Globus pallidus (tissue), 1 donor: ENCODE measurements at regions not wholly inside any gene's neighbourhood (a gene's known extent, or its start where the extent isn't known, plus 50 kb on each side); places are given as distances from the start of the nearest gene placed in this dataset.
"Not testable (repeated sequence)": the region's sequence is repeated elsewhere in the genome, so short reads cannot be mapped to it uniquely, and the experiment has no call there.

Source experiments
- DNase-seq: peaks from one replicate; pipeline ENCODE4 v3.0.0-alpha.2; 2015; ENCODE audit warnings: low spot score

GRCh38 chr9:138174954-138175353 is 297.4 kb downstream of the CACNA1B start:
- DNase-seq = not testable (repeated sequence)

- DNase-seq = not testable (repeated sequence)
Measured at GRCh38 chr9:138175354-138175753, 297.8 kb downstream of the CACNA1B start.

GRCh38 chr9:138177091-138177490 is 299.5 kb downstream of the CACNA1B start:
- DNase-seq = not testable (repeated sequence)

GRCh38 chr9:138179003-138179402 is 301.4 kb downstream of the CACNA1B start:
- not testable (repeated sequence) for DNase-seq

GRCh38 chr9:138179671-138180070 is 302.1 kb downstream of the CACNA1B start:
- DNase-seq = not testable (repeated sequence)

- DNase-seq = not testable (repeated sequence)
Measured at GRCh38 chr9:138181963-138182362, 304.4 kb downstream of the CACNA1B start.

- DNase-seq = not testable (repeated sequence)
Measured at GRCh38 chr9:138197156-138197555, 319.6 kb downstream of the CACNA1B start.

GRCh38 chr9:138198963-138199362 is 321.4 kb downstream of the CACNA1B start:
- DNase-seq = not testable (repeated sequence)

GRCh38 chr9:138199917-138200316 is 322.3 kb downstream of the CACNA1B start:
- DNase-seq = not testable (repeated sequence)

- DNase-seq = not testable (repeated sequence)
Measured at GRCh38 chr9:138200481-138201142, 323.0 kb downstream of the CACNA1B start.

- not testable (repeated sequence) for DNase-seq
Measured at GRCh38 chr9:138201167-138201889, 323.7 kb downstream of the CACNA1B start.

- DNase-seq = not testable (repeated sequence)
Measured at GRCh38 chr9:138202043-138202442, 324.5 kb downstream of the CACNA1B start.

- not testable (repeated sequence) for DNase-seq
Measured at GRCh38 chr9:138203304-138203703, 325.7 kb downstream of the CACNA1B start.

GRCh38 chr9:138203872-138204271 is 326.3 kb downstream of the CACNA1B start:
- DNase-seq = not testable (repeated sequence)

- not testable (repeated sequence) for DNase-seq
Measured at GRCh38 chr9:138206108-138206507, 328.5 kb downstream of the CACNA1B start.

- not testable (repeated sequence) for DNase-seq
Measured at GRCh38 chr9:138207300-138208179, 330.0 kb downstream of the CACNA1B start.

GRCh38 chr9:138209071-138209644 is 331.6 kb downstream of the CACNA1B start:
- DNase-seq = not testable (repeated sequence)

GRCh38 chr9:138210388-138210986 is 332.9 kb downstream of the CACNA1B start:
- not testable (repeated sequence) for DNase-seq

GRCh38 chr9:138211070-138211469 is 333.5 kb downstream of the CACNA1B start:
- not testable (repeated sequence) for DNase-seq

- not testable (repeated sequence) for DNase-seq
Measured at GRCh38 chr9:138211544-138212219, 334.1 kb downstream of the CACNA1B start.

GRCh38 chr9:138212811-138213210 is 335.2 kb downstream of the CACNA1B start:
- not testable (repeated sequence) for DNase-seq
